Stimulated activated CD8-positive, alpha-beta memory T cell treated with anti-CD3 and anti-CD28 coated beads, Interleukin-7, amount 100 ng/mL, for 1 hour (primary cell): ENCODE measurements at regions not wholly inside any gene's neighbourhood (a gene's known extent, or its start where the extent isn't known, plus 50 kb on each side); places are given as distances from the start of the nearest gene placed in this dataset.
"Not testable (repeated sequence)": the region's sequence is repeated elsewhere in the genome, so short reads cannot be mapped to it uniquely, and the experiment has no call there.

ENCODE experiments used
- DNase-seq, 2 donors: peaks; one replicate each; pipeline ENCODE4 v3.0.0-alpha.2; 2020; ENCODE audit warnings: low read depth in 2 of 2

GRCh38 chr6:97677626-97678025 lies 394.6 kb upstream of the MMS22L start:
- DNase-seq: no peak

- DNase-seq: no peak
These were observed 404.9 kb upstream of the MMS22L start for GRCh38 chr6:97687916-97688315.

- no peak for DNase-seq
These were observed 406.2 kb upstream of the MMS22L start for GRCh38 chr6:97689078-97689754.

- no peak for DNase-seq
These were observed 414.4 kb upstream of the MMS22L start for GRCh38 chr6:97697456-97697855.

- DNase-seq: no peak
These were observed 418.8 kb upstream of the MMS22L start for GRCh38 chr6:97701801-97702200.

GRCh38 chr6:97702248-97702647 lies 419.2 kb upstream of the MMS22L start:
- DNase-seq: no peak

- no peak for DNase-seq
These were observed 420.6 kb upstream of the MMS22L start for GRCh38 chr6:97703661-97704060.

- no peak for DNase-seq
These were observed 422.6 kb upstream of the MMS22L start for GRCh38 chr6:97705568-97705967.

GRCh38 chr6:97712751-97713150 lies 429.7 kb upstream of the MMS22L start:
- DNase-seq: no peak

- no peak for DNase-seq
These were observed 431.8 kb upstream of the MMS22L start for GRCh38 chr6:97714772-97715171.

- DNase-seq: no peak
These were observed 434.1 kb upstream of the MMS22L start for GRCh38 chr6:97717086-97717485.

GRCh38 chr6:97726378-97726777 lies 443.4 kb upstream of the MMS22L start:
- no peak for DNase-seq

GRCh38 chr6:97732045-97732444 lies 449.0 kb upstream of the MMS22L start:
- no peak for DNase-seq

GRCh38 chr6:97757575-97757974 lies 474.6 kb upstream of the MMS22L start:
- no peak for DNase-seq

- DNase-seq: no peak
These were observed 482.4 kb upstream of the MMS22L start for GRCh38 chr6:97765461-97765860.

GRCh38 chr6:97771372-97771771 lies 488.4 kb upstream of the MMS22L start:
- DNase-seq: no peak

- no peak for DNase-seq
These were observed 492.0 kb upstream of the MMS22L start for GRCh38 chr6:97775012-97775411.

- DNase-seq: no peak
These were observed 495.4 kb upstream of the MMS22L start for GRCh38 chr6:97778290-97779038.

- not testable (repeated sequence) for DNase-seq
These were observed 496.2 kb upstream of the MMS22L start for GRCh38 chr6:97779039-97779766.

GRCh38 chr6:97790926-97791590 lies 508.0 kb upstream of the MMS22L start:
- no peak for DNase-seq

GRCh38 chr6:97805596-97805995 lies 522.6 kb upstream of the MMS22L start:
- no peak for DNase-seq

GRCh38 chr6:97812940-97813339 lies 529.9 kb upstream of the MMS22L start:
- no peak for DNase-seq
